ENCODE measurements at regions not wholly inside any gene's neighbourhood (a gene's known extent, or its start where the extent isn't known, plus 50 kb on each side); places are given as distances from the start of the nearest gene placed in this dataset.
"Not testable (repeated sequence)": the region's sequence is repeated elsewhere in the genome, so short reads cannot be mapped to it uniquely, and the experiment has no call there.

DNA sequence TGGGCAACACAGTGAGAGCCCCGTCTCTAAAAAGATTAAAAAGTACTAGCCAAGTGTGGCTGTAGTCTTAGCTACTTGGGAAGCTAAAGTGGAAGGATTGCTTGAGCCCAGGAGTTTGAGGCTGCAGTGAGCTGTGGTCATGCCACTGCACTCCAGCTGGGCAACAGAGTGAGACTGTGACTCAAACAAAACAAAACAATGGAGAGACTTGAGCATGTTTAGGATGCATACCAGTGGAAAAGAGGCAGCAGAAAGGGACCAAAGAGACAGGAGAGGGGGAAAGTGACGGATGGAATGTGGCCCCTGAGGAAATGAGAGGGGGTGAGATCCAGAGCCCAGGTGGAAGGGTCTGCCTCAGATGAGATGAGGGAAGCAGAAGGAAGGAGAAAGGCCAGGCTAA is 358.9 kb downstream of the RPS6KC1 start:
- DNase-seq (no peak), ATAC-seq (ENCODE audit: poor library complexity) (no peak)
- intact Hi-C loops (cut with DNase I) = no loop called here

DNA sequence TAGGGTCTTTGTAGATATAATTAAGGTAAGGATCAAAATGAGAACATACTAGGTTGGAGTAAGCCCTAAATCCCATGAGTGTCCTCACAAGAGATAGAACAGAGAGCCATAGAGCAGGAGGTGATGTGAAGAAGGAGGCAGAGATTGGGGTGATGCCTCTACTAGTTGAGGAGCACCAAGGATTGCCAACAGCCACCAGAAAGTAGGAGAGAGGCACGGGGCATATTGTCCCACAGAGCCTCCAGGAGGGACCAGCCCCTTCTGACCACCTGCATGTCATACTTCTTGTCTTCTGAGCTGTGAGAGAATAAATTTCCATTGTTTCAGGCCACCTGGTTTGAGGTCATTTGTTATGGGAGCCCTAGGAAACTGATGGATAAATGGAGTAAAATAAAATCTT is 363.3 kb downstream of the RPS6KC1 start:
- no peak for ATAC-seq (ENCODE audit: poor library complexity)

DNA sequence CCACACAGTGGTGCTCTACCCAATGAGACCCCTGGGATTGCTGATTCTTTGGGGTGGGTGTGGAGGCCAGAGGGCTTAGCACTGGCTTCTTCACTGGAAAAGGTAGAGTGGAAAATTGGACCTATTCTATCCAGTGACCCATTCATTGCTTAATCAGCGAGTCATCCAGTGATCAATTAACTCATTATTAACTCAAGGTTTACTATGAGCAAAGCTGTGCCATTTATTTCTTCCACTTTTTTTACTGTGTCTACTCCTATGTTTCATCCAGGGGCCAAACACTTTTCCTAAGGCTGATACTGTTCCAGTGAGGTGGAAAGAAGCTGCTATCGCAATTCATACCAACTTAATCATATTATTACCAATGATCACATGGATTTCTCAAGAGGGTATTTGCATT is 363.9 kb downstream of the RPS6KC1 start:
- ATAC-seq (ENCODE audit: poor library complexity) (no peak), DNase-seq (no peak)
- intact Hi-C loops (cut with DNase I) = no loop called here

More for the DNA sequence above, 363.3 kb downstream of the RPS6KC1 start:
- intact Hi-C loops (cut with DNase I) = no loop called here
- DNase-seq = no peak

GRCh38 chr1:213415691-213416380 is 364.8 kb downstream of the RPS6KC1 start:
- ATAC-seq (ENCODE audit: poor library complexity) (no peak), DNase-seq (no peak)
- intact Hi-C loops (cut with DNase I) = no loop called here

- intact Hi-C loops (cut with DNase I) = no loop called here
- ATAC-seq (ENCODE audit: poor library complexity) (no peak), DNase-seq (no peak)
Observed at GRCh38 chr1:213416461-213417224, 365.6 kb downstream of the RPS6KC1 start.

GRCh38 chr1:213417225-213417820 is 366.3 kb downstream of the RPS6KC1 start:
- ATAC-seq (ENCODE audit: poor library complexity) (no peak), DNase-seq (no peak)
- intact Hi-C loops (cut with DNase I) = no loop called here

DNA sequence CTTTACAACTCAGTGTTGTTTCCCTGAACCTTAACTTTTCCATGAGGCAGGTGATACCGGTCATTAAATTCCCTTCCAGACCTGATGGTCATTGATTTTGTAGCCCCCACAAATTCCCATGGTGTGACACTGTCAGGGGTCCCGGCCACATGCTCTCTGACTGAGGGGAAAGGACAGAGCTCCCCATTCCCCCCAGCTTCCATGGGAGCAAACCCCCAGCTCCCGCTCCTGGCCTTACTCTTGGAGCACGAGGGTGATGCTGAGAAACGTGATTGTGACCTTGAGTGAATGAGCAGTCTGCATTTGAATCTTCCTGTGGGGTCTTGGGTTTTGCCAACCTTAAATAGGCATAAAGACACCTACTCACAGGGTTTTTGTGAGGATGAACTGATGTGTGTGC is 366.8 kb downstream of the RPS6KC1 start:
- intact Hi-C loops (cut with DNase I) = no loop called here
- DNase-seq = no peak
- ATAC-seq (ENCODE audit: poor library complexity) = no peak

DNA sequence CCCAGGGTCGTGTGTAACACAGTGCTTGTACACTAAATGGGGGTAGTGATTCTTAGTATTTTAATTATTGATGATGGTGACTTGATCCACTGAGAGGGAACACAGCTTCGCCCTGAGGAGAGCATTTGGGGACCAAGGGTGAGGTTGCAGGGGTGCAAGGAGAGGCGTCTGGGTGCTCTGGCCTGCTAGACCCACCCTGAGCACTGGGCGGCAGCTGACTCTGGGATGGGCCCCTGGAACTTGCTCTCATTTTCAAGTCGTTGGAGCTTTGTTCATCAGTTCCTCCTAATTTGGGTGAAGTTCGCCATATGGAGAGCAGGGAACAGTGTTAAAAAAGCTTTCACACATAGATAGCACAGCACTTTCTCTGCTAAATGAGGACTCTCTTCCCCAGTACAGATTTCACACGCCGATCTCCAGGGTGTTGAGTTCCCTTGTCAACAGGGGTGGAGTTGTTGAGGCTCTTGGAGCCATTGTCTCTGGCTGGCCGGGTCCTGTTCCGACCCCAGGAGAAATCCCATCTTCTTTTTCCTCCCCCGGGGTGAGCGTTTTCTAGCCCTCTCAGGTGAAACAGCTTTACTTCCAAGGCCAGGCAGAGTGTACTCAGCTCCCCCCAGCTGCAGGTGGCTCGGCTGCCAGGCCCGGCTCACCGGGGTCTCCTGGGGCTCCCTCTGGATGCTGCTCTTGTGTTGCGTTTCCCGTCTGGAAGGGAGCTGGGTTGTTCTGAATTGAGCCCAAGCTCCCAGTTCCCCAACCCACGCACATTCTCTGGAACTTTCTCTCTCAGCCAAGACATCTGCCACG is 367.4 kb downstream of the RPS6KC1 start:
- intact Hi-C loops (cut with DNase I) = no loop called here
- ATAC-seq (ENCODE audit: poor library complexity) = peak; percentile 25

DNA sequence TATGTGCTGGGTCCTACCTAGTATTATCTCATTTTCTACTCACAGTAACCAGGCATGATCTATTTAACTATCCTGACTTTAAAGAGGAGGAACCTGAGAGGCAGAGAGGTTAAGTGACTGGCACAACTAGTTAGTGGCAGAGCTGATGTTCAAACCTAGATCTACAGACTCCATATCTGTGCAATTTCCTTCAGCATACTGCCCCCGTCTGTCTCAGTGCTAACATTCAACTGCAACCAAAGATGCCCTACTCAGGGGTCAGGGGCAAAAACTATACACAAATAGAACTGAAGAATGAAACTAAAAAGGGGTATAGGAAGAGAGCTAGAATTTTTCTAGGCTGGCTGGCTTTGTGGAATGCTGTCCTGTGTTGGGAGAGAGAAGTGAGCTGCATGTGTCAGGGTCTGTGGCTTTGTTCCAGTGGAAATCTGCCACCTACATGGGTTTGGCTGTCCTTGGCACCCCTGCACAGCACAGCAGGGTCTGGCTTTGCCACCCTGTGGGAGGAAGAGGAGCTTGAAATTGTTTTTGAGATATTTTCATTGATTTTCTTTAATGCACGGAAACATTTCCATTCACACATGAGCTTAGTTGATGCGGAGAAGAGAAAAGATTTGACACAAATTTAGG is 368.5 kb downstream of the RPS6KC1 start:
- ATAC-seq (ENCODE audit: poor library complexity) = peak; percentile 49
- intact Hi-C loops (cut with DNase I) = no loop called here
- no peak for DNase-seq

More for the DNA sequence above, 367.4 kb downstream of the RPS6KC1 start:
- DNase-seq = no peak

- ATAC-seq (ENCODE audit: poor library complexity); DNase-seq; intact Hi-C loops (cut with DNase I): not testable (repeated sequence)
Observed at GRCh38 chr1:213421178-213421577, 370.1 kb downstream of the RPS6KC1 start.

- intact Hi-C loops (cut with DNase I) = no loop called here
- ATAC-seq (ENCODE audit: poor library complexity) = no peak
- DNase-seq = no peak
Observed at GRCh38 chr1:213423041-213423440, 372.0 kb downstream of the RPS6KC1 start.

GRCh38 chr1:213423605-213424004 is 372.6 kb downstream of the RPS6KC1 start:
- DNase-seq = no peak
- no peak for ATAC-seq (ENCODE audit: poor library complexity)
- intact Hi-C loops (cut with DNase I) = no loop called here

DNA sequence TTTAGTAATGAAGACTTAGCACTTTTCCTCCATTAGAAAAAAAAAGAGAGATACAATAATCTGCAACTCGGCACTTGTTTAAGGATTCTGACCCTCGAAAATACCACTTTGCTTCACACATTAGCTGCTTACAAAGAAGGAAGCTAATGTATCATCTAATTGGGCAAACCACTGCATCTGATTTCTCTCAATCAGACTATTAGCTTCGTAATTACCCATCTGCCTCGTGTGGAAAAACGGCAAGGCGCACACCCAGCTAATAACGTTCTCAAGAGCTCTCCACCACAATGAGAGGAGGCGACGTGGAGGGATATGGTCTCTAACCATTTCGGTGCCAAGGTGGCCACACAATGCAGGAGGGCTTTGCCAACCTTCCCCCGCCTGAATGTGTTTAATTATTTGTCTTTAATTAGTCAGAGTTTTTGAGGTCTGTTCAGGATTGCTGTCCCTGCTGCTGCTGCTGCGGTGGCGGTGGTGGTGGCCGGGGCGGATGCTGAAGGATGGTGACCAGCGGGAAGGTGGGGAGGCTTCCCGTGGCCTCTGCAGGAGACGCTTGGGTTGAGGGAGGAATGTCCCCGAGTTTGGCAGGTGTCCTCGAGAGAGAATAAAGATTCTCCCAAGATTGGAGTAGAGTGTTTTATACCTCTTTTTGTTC is 374.5 kb downstream of the RPS6KC1 start:
- ATAC-seq (ENCODE audit: poor library complexity) = no peak
- DNase-seq = no peak
- intact Hi-C loops (cut with DNase I) = no loop called here

- intact Hi-C loops (cut with DNase I) = no loop called here
- ATAC-seq (ENCODE audit: poor library complexity) = no peak
- DNase-seq = no peak
Observed at GRCh38 chr1:213429642-213430041, 378.6 kb downstream of the RPS6KC1 start.

GRCh38 chr1:213435715-213436114 is 384.7 kb downstream of the RPS6KC1 start:
- DNase-seq = no peak
- no peak for ATAC-seq (ENCODE audit: poor library complexity)
- intact Hi-C loops (cut with DNase I) = no loop called here

GRCh38 chr1:213438339-213438738 is 387.3 kb downstream of the RPS6KC1 start:
- ATAC-seq (ENCODE audit: poor library complexity) = no peak
- DNase-seq = no peak
- intact Hi-C loops (cut with DNase I) = no loop called here

DNA sequence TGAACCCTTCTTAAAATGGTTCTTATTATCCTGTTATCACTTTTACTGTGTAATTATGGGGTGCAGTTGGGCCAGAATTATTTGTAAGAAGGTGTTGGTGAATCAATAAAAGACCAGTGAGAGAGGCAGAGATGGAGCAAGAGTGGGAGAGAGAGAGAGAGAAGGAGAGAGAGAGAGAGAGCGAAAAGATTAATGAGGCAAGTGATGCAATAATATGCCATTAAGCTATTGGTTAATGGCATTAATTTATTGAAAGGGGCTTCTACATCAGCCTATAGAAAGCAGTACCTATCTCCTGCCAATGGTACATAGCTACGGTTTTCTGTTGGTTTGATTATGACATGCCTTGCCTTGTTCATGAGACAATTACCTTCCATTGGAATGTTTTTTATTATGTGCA is 388.7 kb downstream of the RPS6KC1 start:
- ATAC-seq (ENCODE audit: poor library complexity) = no peak
- intact Hi-C loops (cut with DNase I) = no loop called here

DNA sequence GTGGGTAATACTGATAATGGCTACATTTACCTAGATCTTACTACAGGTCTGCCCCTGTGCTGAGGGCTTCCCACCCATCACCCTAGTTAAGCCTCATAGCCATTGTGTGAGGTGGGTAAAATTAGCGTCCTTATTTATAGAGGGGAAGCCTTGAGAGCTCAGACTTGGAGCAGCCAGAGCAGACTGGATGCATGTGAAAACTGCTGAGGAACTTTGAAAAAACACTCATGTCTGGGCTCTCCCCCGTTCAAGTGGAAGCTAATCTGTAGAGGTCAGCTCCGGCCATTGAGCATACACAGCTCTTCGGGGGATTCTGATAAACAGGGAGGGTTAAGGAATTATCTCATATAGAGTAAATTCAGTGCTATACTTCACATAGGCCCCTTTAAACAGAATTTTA is 389.7 kb downstream of the RPS6KC1 start:
- DNase-seq = no peak
- intact Hi-C loops (cut with DNase I) = no loop called here
- ATAC-seq (ENCODE audit: poor library complexity) = no peak

More for the DNA sequence above, 388.7 kb downstream of the RPS6KC1 start:
- DNase-seq = no peak
